ENCODE measurements at regions not wholly inside any gene's neighbourhood (a gene's known extent, or its start where the extent isn't known, plus 50 kb on each side); places are given as distances from the start of the nearest gene placed in this dataset.

- TF ChIP-seq CTCF (IDR thresholded peaks at IDR 0.05; ENCODE audit: insufficient read depth, low read length, poor library complexity, severe bottlenecking) (no peak), EZH2phosphoT487 (conservative IDR thresholded peaks at IDR 0.05; ENCODE audit: low read length) (no peak)
Measured at GRCh38 chr10:109029870-109030269, 893.4 kb downstream of the XPNPEP1 start.
